Smooth muscle cell (in vitro differentiated cells): ENCODE measurements at regions not wholly inside any gene's neighbourhood (a gene's known extent, or its start where the extent isn't known, plus 50 kb on each side); places are given as distances from the start of the nearest gene placed in this dataset.

Source experiments
- DNase-seq: peaks from one replicate; lab custom pipeline; 2025; ENCODE audit not compliant: unreplicated experiment; lab: John Stamatoyannopoulos, UW
- H2AFZ ChIP-seq: fragments of 200-600 bp; sonication (generic); 2 replicates; pipeline ENCODE4 v1.6.0; 2016; ENCODE audit warnings: antibody characterized with exemption, low read depth, mild to moderate bottlenecking
- H3F3A ChIP-seq: fragments of 200-600 bp; sonication (generic); 2 replicates; pipeline ENCODE4 v1.6.0; 2017; ENCODE audit warnings: antibody characterized with exemption, low read depth
- H3K27ac ChIP-seq: fragments of 200-600 bp; sonication (generic); 2 replicates; pipeline ENCODE4 v1.5.1; 2016; ENCODE audit warnings: low read depth, mild to moderate bottlenecking
- H3K27me3 ChIP-seq: fragments of 200-600 bp; sonication (generic); 2 replicates; pipeline ENCODE4 v1.6.1; 2016; ENCODE audit warnings: low read depth, mild to moderate bottlenecking
- H3K36me3 ChIP-seq: fragments of 200-600 bp; sonication (generic); 2 replicates; pipeline ENCODE4 v1.5.1; 2016; ENCODE audit warnings: low read depth
- H3K4me1 ChIP-seq: fragments of 200-600 bp; sonication (generic); 2 replicates; pipeline ENCODE4 v1.5.1; 2016; ENCODE audit warnings: low read depth
- H3K4me2 ChIP-seq: fragments of 200-600 bp; sonication (generic); 2 replicates; pipeline ENCODE4 v1.6.0; 2016; ENCODE audit warnings: mild to moderate bottlenecking
- H3K4me3 ChIP-seq: fragments of 200-600 bp; sonication (generic); 2 replicates; pipeline ENCODE4 v1.5.1; 2016; ENCODE audit warnings: mild to moderate bottlenecking
- H3K79me2 ChIP-seq: fragments of 200-600 bp; sonication (generic); 2 replicates; pipeline ENCODE4 v1.6.0; 2016; ENCODE audit warnings: low read depth, mild to moderate bottlenecking
- H3K9ac ChIP-seq: fragments of 200-600 bp; sonication (generic); 2 replicates; pipeline ENCODE4 v1.6.0; 2016; ENCODE audit warnings: low read depth
- H3K9me3 ChIP-seq: fragments of 200-600 bp; sonication (generic); replicated peaks from 2 replicates; pipeline ENCODE4 v1.5.1; 2016; ENCODE audit warnings: low read depth
- H4K20me1 ChIP-seq: fragments of 200-600 bp; sonication (generic); 2 replicates; pipeline ENCODE4 v1.6.0; 2016; ENCODE audit warnings: low read depth
- WGBS: methylation state at CpG from one replicate; pipeline ENCODE4 v1.1.7; 2016; ENCODE audit warnings: low lambda C conversion rate; 5-methylcytosine and 5-hydroxymethylcytosine counted together
- TF ChIP-seq, protein P1 (sequence below): fragments of 200-600 bp; sonication (generic); IDR thresholded peaks from 2 replicates; pipeline ENCODE4 v1.5.1; 2017; ENCODE audit warnings: borderline replicate concordance, mild to moderate bottlenecking, antibody characterized with exemption; ENCODE audit not compliant: insufficient read depth, poor library complexity, severe bottlenecking

DNA sequence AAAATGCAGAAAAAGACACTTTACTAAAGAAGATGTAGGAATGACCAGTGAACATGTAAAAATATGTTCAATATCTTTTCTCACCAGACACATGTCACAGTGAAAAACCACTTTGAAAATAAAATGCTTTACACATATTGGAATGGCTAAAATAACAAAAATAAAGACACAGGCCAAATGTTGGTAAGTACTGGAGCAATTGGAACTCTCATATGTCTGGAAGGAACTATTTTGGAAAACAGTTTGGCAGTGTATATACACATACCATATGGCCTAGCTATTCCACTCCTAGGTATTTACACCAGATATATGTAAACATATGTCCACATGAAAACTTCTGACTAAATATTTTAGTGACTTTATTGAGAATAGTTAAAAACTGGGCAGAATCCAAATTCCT, 927.2 kb downstream of the BRINP3 start:
- no peaks in the 10 kb centered on the region for H3K36me3 ChIP-seq
- H3K27me3 ChIP-seq, result peaks cover 3% of the 10 kb centered on the region
- no peak overlapping the region for H3K27ac ChIP-seq

GRCh38 chr1:189563784-189564183, 913.9 kb downstream of the BRINP3 start:
- no peak for DNase-seq
- Histone ChIP-seq H3K4me3 (no peak overlapping the region), H3K9me3 (no peaks in the 10 kb centered on the region), H3K36me3 (no peaks in the 10 kb centered on the region), H4K20me1 (no peaks in the 10 kb centered on the region), H3K27me3 (no peaks in the 10 kb centered on the region), H3K4me2 (no peak overlapping the region), H3K4me1 (no peaks in the 10 kb centered on the region), H3K27ac (no peak overlapping the region), H3F3A (no peaks in the 10 kb centered on the region), H3K79me2 (no peaks in the 10 kb centered on the region), H3K9ac (no peak overlapping the region), H2AFZ (no peak overlapping the region)
- 94% methylated on average over 4 of the region's 4 CpGs for WGBS
- TF ChIP-seq, protein P1, sequence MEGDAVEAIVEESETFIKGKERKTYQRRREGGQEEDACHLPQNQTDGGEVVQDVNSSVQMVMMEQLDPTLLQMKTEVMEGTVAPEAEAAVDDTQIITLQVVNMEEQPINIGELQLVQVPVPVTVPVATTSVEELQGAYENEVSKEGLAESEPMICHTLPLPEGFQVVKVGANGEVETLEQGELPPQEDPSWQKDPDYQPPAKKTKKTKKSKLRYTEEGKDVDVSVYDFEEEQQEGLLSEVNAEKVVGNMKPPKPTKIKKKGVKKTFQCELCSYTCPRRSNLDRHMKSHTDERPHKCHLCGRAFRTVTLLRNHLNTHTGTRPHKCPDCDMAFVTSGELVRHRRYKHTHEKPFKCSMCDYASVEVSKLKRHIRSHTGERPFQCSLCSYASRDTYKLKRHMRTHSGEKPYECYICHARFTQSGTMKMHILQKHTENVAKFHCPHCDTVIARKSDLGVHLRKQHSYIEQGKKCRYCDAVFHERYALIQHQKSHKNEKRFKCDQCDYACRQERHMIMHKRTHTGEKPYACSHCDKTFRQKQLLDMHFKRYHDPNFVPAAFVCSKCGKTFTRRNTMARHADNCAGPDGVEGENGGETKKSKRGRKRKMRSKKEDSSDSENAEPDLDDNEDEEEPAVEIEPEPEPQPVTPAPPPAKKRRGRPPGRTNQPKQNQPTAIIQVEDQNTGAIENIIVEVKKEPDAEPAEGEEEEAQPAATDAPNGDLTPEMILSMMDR, result no peak

More for the DNA sequence above, 927.2 kb downstream of the BRINP3 start:
- no peak for DNase-seq
- Histone ChIP-seq H3K79me2 (no peaks in the 10 kb centered on the region), H3K4me2 (no peak overlapping the region), H3K4me1 (no peaks in the 10 kb centered on the region), H3K4me3 (no peak overlapping the region), H3K9me3 (no peaks in the 10 kb centered on the region), H2AFZ (no peak overlapping the region), H3K9ac (no peak overlapping the region), H4K20me1 (no peaks in the 10 kb centered on the region), H3F3A (no peaks in the 10 kb centered on the region)
- TF ChIP-seq, protein P1, result no peak

DNA sequence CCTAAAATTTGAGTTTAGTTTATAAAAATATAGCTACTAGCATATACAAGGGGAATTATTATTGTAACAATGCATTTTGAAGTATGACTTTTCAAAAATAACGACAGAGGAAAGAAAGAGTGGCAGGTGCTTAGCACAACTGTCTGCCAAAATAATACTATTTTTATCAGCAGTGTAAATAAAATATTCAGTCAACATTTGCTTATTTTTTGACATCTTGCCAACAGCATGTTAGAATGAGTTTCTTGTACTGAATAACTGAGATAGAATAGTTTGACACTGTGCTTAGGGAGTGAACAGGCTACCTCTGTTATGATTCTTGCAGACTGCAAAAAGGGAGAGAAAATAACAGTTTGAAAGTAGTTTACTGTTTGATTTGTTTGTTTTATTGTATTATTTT, 909.8 kb downstream of the BRINP3 start:
- H2AFZ ChIP-seq, result no peak overlapping the region
- H4K20me1 ChIP-seq, result no peaks in the 10 kb centered on the region
- H3K4me2 ChIP-seq, result no peak overlapping the region
- 88% methylated on average over 1 of the region's 1 CpG for WGBS
- no peak overlapping the region for H3K9ac ChIP-seq
- DNase-seq, result no peak
- no peak overlapping the region for H3K27ac ChIP-seq
- H3K4me1 ChIP-seq, result no peaks in the 10 kb centered on the region
- H3K4me3 ChIP-seq, result no peak overlapping the region
- H3F3A ChIP-seq, result no peaks in the 10 kb centered on the region
- TF ChIP-seq, protein P1, result no peak
- no peaks in the 10 kb centered on the region for H3K27me3 ChIP-seq
- no peaks in the 10 kb centered on the region for H3K79me2 ChIP-seq
- H3K36me3 ChIP-seq, result no peaks in the 10 kb centered on the region
- no peaks in the 10 kb centered on the region for H3K9me3 ChIP-seq

DNA sequence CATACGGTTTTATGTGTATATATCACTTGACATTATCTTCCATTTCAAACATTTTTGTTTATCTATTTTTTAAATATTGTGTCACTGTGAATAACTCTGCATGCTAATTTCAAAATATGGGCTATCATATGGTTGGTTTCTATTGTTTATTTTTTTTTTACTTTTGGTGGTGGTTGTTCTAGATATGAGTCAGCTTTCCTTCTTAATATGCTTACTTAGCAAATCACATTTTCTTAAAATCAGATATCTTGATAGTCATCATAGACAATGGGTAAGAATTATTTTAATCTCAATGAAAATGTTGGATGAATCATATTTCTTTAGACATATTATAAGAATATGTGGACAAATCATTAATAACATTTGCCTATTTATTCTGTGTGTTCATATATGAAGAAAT, 881.5 kb downstream of the BRINP3 start:
- no peaks in the 10 kb centered on the region for H3K27me3 ChIP-seq
- TF ChIP-seq, protein P1, result no peak
- no peaks in the 10 kb centered on the region for H3K36me3 ChIP-seq
- H4K20me1 ChIP-seq, result no peaks in the 10 kb centered on the region
- 88% methylated on average over 1 of the region's 1 CpG for WGBS
- no peaks in the 10 kb centered on the region for H3K4me1 ChIP-seq
- no peak for DNase-seq
- H3K27ac ChIP-seq, result no peak overlapping the region
- no peak overlapping the region for H3K9ac ChIP-seq
- no peak overlapping the region for H3K4me3 ChIP-seq
- H3K4me2 ChIP-seq, result no peak overlapping the region
- H3F3A ChIP-seq, result no peaks in the 10 kb centered on the region
- no peak overlapping the region for H2AFZ ChIP-seq
- H3K79me2 ChIP-seq, result no peaks in the 10 kb centered on the region
- no peaks in the 10 kb centered on the region for H3K9me3 ChIP-seq
